ENCODE measurements at regions not wholly inside any gene's neighbourhood (a gene's known extent, or its start where the extent isn't known, plus 50 kb on each side); places are given as distances from the start of the nearest gene placed in this dataset.

DNA sequence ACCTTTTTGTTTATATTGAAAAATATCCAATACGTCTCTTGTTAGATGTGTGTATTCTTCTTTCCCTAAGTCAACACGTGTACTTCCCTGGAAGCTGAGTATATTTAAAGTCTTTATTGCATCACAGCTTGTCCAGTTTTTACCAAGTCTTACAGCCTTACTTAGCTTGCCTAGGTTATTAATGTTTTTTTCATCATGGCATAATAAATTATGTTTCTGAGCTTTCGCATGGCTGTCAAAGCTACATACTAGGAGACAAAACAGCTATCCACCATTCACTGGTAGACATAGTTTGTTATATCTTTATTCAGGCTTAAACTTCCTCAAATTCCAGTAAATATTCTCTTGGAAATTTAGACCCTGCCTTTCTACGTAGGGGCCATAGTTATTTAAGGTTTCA lies 224.2 kb downstream of the BCHE start:
- TF ChIP-seq ZNF589 (CRISPR knock-in tag; conservative IDR thresholded peaks at IDR 0.05), result no peak
- no peak for TF ChIP-seq PHF20 (CRISPR knock-in tag; IDR thresholded peaks at IDR 0.05)
- TF ChIP-seq, protein P1, sequence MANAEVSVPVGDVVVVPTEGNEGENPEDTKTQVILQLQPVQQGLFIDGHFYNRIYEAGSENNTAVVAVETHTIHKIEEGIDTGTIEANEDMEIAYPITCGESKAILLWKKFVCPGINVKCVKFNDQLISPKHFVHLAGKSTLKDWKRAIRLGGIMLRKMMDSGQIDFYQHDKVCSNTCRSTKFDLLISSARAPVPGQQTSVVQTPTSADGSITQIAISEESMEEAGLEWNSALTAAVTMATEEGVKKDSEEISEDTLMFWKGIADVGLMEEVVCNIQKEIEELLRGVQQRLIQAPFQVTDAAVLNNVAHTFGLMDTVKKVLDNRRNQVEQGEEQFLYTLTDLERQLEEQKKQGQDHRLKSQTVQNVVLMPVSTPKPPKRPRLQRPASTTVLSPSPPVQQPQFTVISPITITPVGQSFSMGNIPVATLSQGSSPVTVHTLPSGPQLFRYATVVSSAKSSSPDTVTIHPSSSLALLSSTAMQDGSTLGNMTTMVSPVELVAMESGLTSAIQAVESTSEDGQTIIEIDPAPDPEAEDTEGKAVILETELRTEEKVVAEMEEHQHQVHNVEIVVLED (CRISPR knock-in tag; IDR thresholded peaks at IDR 0.05; ENCODE audit: borderline replicate concordance), result no peak
- TF ChIP-seq NFE2L2 (IDR thresholded peaks at IDR 0.05; ENCODE audit: low read length), result no peak
